Stimulated activated naive B cell treated with anti-CD40 and anti-IgM and Interleukin-4, amounts not matched to agents 10 μg/mL and 1 μg/mL and 100 μg/mL, for 72 hours (primary cell): ENCODE measurements at regions not wholly inside any gene's neighbourhood (a gene's known extent, or its start where the extent isn't known, plus 50 kb on each side); places are given as distances from the start of the nearest gene placed in this dataset.
"Not testable (repeated sequence)": the region's sequence is repeated elsewhere in the genome, so short reads cannot be mapped to it uniquely, and the experiment has no call there.

Experiments used
- ATAC-seq, 2 donors: fragments of 150-1000 bp; cut with Tn5 transposase; replicated peaks; 2 replicates each; pipeline ENCODE4 v1.10.0; 2021; ENCODE audit warnings: moderate library complexity in 1 of 2
- DNase-seq: peaks from one replicate; pipeline ENCODE4 v3.0.0; 2021
- H3K27ac Mint-ChIP-seq: one replicate; pipeline ENCODE4 v1.8.0; 2022; ENCODE audit warnings: mild to moderate bottlenecking, mixed read lengths
- H3K27me3 Mint-ChIP-seq, 2 donors: one replicate each; pipeline ENCODE4 v1.8.0; 2022; ENCODE audit warnings: mixed read lengths in 2 of 2
- H3K36me3 Mint-ChIP-seq, 2 donors: one replicate each; pipeline ENCODE4 v1.8.0; 2022; ENCODE audit warnings: mixed read lengths in 2 of 2, mild to moderate bottlenecking in 1 of 2
- H3K4me1 Mint-ChIP-seq, 2 donors: one replicate each; pipeline ENCODE4 v1.8.0; 2022; ENCODE audit warnings: mixed read lengths in 2 of 2, mild to moderate bottlenecking in 1 of 2
- H3K4me3 Mint-ChIP-seq, 2 donors: one replicate each; pipeline ENCODE4 v1.8.0; 2022; ENCODE audit warnings: mild to moderate bottlenecking in 2 of 2, mixed read lengths in 2 of 2, moderate library complexity in 1 of 2
- H3K9me3 Mint-ChIP-seq, 2 donors: one replicate each; pipeline ENCODE4 v1.8.0; 2022; ENCODE audit warnings: mixed read lengths in 2 of 2, mild to moderate bottlenecking in 1 of 2

- H3K4me1 Mint-ChIP-seq = no peaks in the 10 kb centered on the region
- DNase-seq = no peak
These were observed 186.5 kb downstream of the LNPK start for GRCh38 chr2:175815537-175815936.

DNA sequence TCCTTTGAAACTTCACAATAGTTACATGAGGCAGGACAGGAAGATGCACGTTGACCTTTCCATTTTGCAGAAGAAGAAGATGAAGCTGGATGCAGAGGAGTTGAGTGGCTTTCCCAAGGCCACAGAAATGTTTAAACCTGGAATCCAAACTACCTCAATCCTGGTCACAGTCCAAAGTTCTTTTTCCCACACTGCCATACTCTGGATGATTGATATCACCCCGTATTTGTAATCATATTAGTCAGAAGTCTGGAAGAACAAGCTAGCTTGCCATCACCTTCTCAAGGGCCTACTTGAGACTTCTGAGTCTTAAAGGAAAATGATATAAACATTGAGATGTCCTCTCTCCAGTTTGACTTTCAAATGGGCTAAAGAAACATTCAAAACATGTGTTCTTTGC is 190.1 kb downstream of the LNPK start:
- Mint-ChIP-seq H3K4me3 (no peak overlapping the region), H3K27me3 (peaks cover 0 to 13% of the 10 kb centered on the region in 2 donors), H3K27ac (no peak overlapping the region), H3K4me1 (no peaks in the 10 kb centered on the region), H3K9me3 (peaks cover 8 to 11% of the 10 kb centered on the region in 2 donors), H3K36me3 (no peaks in the 10 kb centered on the region)
- ATAC-seq (no peak), DNase-seq (no peak)

More at GRCh38 chr2:175815537-175815936, 186.5 kb downstream of the LNPK start:
- Mint-ChIP-seq H3K36me3 (no peaks in the 10 kb centered on the region), H3K9me3 (peaks cover 8 to 10% of the 10 kb centered on the region in 2 donors), H3K27ac (no peak overlapping the region), H3K4me3 (no peak overlapping the region), H3K27me3 (peaks cover 0 to 5% of the 10 kb centered on the region in 2 donors)
- no peak for ATAC-seq

DNA sequence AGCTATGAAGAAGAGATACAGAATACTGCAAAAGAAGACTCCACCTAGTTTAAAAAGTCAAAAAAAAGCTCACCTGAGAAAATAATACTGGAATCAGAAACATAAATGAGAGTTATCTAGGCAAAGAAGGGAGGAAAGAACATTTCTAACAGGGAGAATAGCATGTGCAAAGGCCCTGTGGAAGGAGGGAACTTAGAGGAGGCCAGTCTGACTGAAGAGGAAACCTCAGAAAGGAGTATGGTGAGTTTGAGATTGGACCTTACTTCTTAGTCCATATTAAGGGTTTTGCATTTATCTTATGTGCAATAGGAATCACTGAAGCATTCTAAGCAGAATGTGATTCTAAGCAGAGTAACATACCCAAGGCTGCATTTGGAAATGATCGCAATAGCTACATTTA is 193.2 kb downstream of the LNPK start:
- Mint-ChIP-seq H3K9me3 (peaks cover 0 to 1% of the 10 kb centered on the region in 2 donors), H3K4me3 (no peak overlapping the region), H3K27me3 (peaks cover 0 to 13% of the 10 kb centered on the region in 2 donors), H3K36me3 (no peaks in the 10 kb centered on the region), H3K27ac (no peak overlapping the region), H3K4me1 (no peaks in the 10 kb centered on the region)
- DNase-seq (no peak), ATAC-seq (no peak)

DNA sequence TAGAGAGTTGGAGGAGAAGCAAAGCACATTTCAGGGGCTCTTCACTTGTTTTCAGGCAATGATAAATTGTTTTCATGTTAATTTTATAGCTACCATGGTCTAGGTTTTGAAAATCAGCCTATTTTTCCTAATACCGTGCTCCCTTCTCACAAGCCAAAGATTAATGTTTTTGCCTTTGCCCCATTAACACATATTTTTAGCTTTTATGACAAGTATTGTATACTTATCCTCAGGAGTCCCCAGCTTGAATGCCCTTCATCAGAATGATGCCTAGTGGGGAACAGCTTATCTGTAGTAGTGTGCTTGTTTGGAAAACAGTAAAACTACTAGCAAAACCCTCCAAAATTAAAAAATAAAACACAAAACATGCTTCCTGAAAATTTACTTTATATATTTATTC is 194.0 kb downstream of the LNPK start:
- DNase-seq (no peak), ATAC-seq (no peak)
- Mint-ChIP-seq H3K4me3 (no peak overlapping the region), H3K4me1 (no peaks in the 10 kb centered on the region), H3K36me3 (no peaks in the 10 kb centered on the region), H3K27me3 (peaks cover 0 to 13% of the 10 kb centered on the region in 2 donors), H3K9me3 (peaks cover 0 to 1% of the 10 kb centered on the region in 2 donors), H3K27ac (no peak overlapping the region)

GRCh38 chr2:175807031-175807873 is 194.8 kb downstream of the LNPK start:
- H3K27ac Mint-ChIP-seq = no peak overlapping the region
- peaks cover 1 to 13% of the 10 kb centered on the region in 2 donors for H3K27me3 Mint-ChIP-seq
- peaks cover 0 to 1% of the 10 kb centered on the region in 2 donors for H3K9me3 Mint-ChIP-seq
- no peaks in the 10 kb centered on the region for H3K4me1 Mint-ChIP-seq
- no peak for ATAC-seq
- H3K4me3 Mint-ChIP-seq = no peak overlapping the region
- H3K36me3 Mint-ChIP-seq = no peaks in the 10 kb centered on the region
- no peak for DNase-seq

DNA sequence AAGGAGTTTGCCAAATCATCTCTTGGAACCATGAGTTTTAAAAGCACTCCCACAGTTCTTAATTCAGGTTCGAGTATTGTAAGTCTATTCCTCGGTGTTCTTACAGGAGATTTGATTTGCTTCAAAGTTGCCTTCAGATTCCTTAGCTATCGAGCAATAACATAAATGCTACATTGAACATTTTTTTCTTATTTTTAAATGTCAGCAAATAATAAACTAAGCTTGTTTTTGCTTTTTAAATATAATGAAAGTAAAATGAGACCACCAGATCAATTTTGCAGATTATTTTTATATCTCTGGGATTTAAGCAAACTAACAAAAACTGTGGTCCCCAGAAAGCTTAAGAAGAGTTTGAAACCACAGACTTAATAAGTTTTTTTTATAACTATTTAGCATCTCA is 195.5 kb downstream of the LNPK start:
- H3K9me3 Mint-ChIP-seq = peaks cover 0 to 3% of the 10 kb centered on the region in 2 donors
- no peaks in the 10 kb centered on the region for H3K4me1 Mint-ChIP-seq
- H3K27me3 Mint-ChIP-seq = peaks cover 6 to 13% of the 10 kb centered on the region in 2 donors
- no peak for ATAC-seq
- DNase-seq = no peak
- H3K27ac Mint-ChIP-seq = no peak overlapping the region
- H3K4me3 Mint-ChIP-seq = no peak overlapping the region
- H3K36me3 Mint-ChIP-seq = no peaks in the 10 kb centered on the region

DNA sequence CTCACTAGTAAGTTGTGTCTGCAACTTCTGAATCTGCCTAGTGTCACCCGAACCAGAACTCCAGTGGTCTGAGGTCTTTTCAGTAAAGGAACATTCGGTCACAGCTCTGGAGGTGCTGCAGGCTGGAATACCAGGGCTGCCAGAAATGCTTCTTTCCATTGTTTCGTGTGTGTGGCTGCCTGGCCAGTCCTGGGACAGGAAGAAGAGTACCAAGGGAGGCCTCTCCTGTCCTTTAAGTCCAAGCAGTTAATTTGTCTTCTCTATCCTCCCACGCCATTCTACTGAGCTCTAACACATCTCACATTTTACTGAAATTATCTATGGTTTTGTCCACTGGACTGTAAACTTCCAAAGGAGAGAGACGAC is 196.0 kb downstream of the LNPK start:
- no peak for ATAC-seq
- H3K27me3 Mint-ChIP-seq = peaks cover 6 to 11% of the 10 kb centered on the region in 2 donors
- H3K27ac Mint-ChIP-seq = no peak overlapping the region
- DNase-seq = no peak
- H3K4me3 Mint-ChIP-seq = no peak overlapping the region
- peaks cover 0 to 3% of the 10 kb centered on the region in 2 donors for H3K9me3 Mint-ChIP-seq
- no peaks in the 10 kb centered on the region for H3K4me1 Mint-ChIP-seq
- no peaks in the 10 kb centered on the region for H3K36me3 Mint-ChIP-seq

GRCh38 chr2:175805442-175806124 is 196.5 kb downstream of the LNPK start:
- DNase-seq (no peak), ATAC-seq (no peak)
- no peaks in the 10 kb centered on the region for H3K4me1 Mint-ChIP-seq
- H3K9me3 Mint-ChIP-seq = peaks cover 0 to 3% of the 10 kb centered on the region in 2 donors
- H3K27ac Mint-ChIP-seq = no peak overlapping the region
- H3K4me3 Mint-ChIP-seq = no peak overlapping the region
- H3K27me3 Mint-ChIP-seq = peaks cover 6 to 8% of the 10 kb centered on the region in 2 donors
- H3K36me3 Mint-ChIP-seq = no peaks in the 10 kb centered on the region

DNA sequence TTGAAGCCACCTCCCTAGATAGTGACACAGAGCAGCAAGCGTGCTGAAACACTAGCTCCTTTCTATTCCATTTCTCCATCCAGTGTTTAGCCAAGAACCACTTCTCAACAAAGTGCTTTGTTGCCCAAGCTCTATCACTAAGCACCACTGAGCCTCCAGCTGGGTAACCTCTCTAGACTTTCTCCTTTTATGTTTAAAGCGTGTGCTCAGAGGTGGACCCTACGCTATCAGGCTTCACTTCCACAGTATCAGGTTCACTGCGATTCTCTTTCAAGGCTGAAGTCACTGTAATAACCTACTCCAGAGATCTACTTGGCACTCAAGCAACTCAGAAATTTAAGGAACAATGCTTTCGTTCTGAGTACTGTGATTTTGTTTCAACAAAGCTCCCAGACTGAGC is 197.9 kb downstream of the LNPK start:
- no peak for ATAC-seq
- no peak for DNase-seq
- Mint-ChIP-seq H3K27me3 (peaks cover 6% of the 10 kb centered on the region in 2 donors), H3K4me1 (no peaks in the 10 kb centered on the region), H3K36me3 (no peaks in the 10 kb centered on the region), H3K4me3 (no peak overlapping the region), H3K9me3 (peaks cover 0 to 5% of the 10 kb centered on the region in 2 donors), H3K27ac (no peak overlapping the region)

- H3K27ac Mint-ChIP-seq, DNase-seq, ATAC-seq, H3K36me3 Mint-ChIP-seq, H3K4me3 Mint-ChIP-seq, H3K27me3 Mint-ChIP-seq, H3K4me1 Mint-ChIP-seq: not testable (repeated sequence)
- H3K9me3 Mint-ChIP-seq = peaks cover 12 to 19% of the 10 kb centered on the region in 2 donors
These were observed 205.6 kb downstream of the LNPK start for GRCh38 chr2:175796422-175796821.

DNA sequence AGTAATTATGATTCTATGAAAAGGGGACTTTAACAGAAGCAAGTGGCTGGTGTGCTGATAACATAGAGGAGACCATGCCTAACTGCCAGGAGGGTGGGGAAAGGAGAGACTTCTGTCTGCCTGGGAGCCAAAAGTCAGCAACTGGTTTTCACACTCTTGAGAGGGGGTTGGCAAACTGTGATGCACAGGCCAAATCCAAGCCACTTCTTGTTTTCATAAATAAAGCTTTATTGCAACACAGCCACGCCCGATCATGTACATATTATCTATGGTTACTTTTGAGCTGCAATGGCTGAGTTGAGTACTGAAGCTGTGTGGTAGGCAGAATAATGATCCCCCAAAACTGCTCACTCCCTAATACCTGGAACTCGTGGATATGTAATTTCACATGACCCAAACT is 208.4 kb downstream of the LNPK start:
- Mint-ChIP-seq H3K27me3 (no peaks in the 10 kb centered on the region), H3K4me1 (no peaks in the 10 kb centered on the region), H3K4me3 (no peak overlapping the region), H3K36me3 (no peaks in the 10 kb centered on the region), H3K9me3 (peaks cover 11 to 19% of the 10 kb centered on the region in 2 donors), H3K27ac (no peak overlapping the region)
- DNase-seq = no peak
- ATAC-seq = no peak

DNA sequence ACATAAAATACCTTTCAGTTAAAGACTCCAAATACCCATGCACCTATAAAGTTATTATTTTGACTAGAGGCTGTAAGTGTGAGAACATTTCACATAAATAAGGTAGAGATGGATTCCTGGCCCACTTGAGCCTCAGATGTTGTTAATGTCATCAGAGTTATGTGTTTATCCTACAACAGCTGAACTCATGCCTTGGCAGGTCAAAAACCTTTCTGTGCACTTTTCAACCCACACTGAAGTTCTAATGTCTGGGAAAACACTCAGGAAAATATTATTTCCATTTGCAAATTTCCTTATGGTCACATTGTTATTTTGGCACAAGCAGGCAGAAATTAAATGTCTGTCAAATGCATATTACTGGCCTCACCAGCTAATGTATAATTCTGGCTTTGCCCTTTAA is 209.2 kb downstream of the LNPK start:
- Mint-ChIP-seq H3K27ac (no peak overlapping the region), H3K4me3 (no peak overlapping the region), H3K36me3 (no peaks in the 10 kb centered on the region), H3K9me3 (peaks cover 9 to 19% of the 10 kb centered on the region in 2 donors), H3K4me1 (no peaks in the 10 kb centered on the region), H3K27me3 (no peaks in the 10 kb centered on the region)
- no peak for ATAC-seq
- DNase-seq = no peak

DNA sequence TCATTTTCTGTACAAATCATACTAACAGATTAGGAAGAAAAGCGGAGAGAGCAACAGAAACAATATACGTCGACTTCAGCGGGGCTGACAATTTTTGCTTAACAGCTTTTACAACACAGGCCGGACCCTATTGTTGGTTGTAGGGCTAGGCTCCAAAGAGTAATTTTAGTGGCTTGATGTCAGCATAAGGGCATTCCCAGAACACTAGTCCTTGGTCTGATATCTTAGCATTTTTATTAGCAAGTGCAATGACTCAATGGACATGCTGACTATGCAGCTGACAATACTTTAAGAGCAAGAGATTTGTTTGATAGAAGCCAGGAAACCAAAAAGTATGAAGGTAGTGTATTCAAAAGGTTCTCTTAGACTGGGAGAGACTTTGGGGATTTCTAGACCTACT is 209.9 kb downstream of the LNPK start:
- Mint-ChIP-seq H3K27me3 (no peaks in the 10 kb centered on the region), H3K4me1 (no peaks in the 10 kb centered on the region)
- DNase-seq = no peak

DNA sequence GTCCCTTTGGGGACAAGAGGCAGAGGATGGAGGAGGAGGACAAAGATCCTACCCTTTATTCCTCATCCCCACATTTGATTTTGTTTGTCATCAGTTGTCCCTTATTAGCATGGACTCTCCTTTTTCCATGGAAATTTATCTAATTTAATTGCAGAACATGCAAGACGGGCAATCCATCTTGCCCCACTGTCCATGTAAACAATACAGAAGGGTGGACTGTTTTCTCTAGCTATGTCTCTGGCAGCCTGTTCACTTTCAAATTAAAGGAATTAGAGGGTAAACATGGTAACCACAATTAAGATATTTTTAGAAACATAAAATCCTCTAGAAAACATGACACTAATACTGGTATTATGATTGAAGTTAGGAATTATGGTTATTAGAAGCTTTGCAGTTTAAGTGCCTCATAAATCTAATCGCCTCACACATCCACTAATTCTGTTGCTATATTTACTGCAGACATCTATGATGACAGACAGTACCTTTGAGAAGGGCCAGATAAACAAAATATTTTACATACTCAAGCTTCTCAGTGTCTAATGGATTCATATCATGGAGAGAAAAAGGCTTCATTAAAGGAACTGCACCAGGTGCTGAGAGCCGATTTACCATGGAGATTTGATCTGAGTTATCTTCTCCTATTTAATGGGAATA is 215.5 kb downstream of the LNPK start:
- H3K4me3 Mint-ChIP-seq = no peak overlapping the region
- H3K9me3 Mint-ChIP-seq = peaks cover 0 to 2% of the 10 kb centered on the region in 2 donors
- DNase-seq (no peak), ATAC-seq (no peak)
- no peak overlapping the region for H3K27ac Mint-ChIP-seq
- no peaks in the 10 kb centered on the region for H3K27me3 Mint-ChIP-seq
- no peaks in the 10 kb centered on the region for H3K36me3 Mint-ChIP-seq
- H3K4me1 Mint-ChIP-seq = no peaks in the 10 kb centered on the region

More for the DNA sequence above, 209.9 kb downstream of the LNPK start:
- ATAC-seq = no peak
- H3K36me3 Mint-ChIP-seq = no peaks in the 10 kb centered on the region
- H3K9me3 Mint-ChIP-seq = peaks cover 8 to 15% of the 10 kb centered on the region in 2 donors
- no peak overlapping the region for H3K27ac Mint-ChIP-seq
- H3K4me3 Mint-ChIP-seq = no peak overlapping the region
